AG04450 (cell line): ENCODE measurements at regions not wholly inside any gene's neighbourhood (a gene's known extent, or its start where the extent isn't known, plus 50 kb on each side); places are given as distances from the start of the nearest gene placed in this dataset.

Source experiments
- CTCF ChIA-PET: fragments of 300-600, 350-600 bp; formaldehyde crosslinking; extraction: SDS; loops from one replicate; lab custom pipeline; 2022; ENCODE audit warnings: antibody characterized with exemption, inconsistent platforms; lab: Charles Lee
- POLR2A ChIA-PET: fragments of 350-600 bp; formaldehyde crosslinking; extraction: SDS; loops from one replicate; lab custom pipeline; 2021; ENCODE audit warnings: antibody characterized with exemption, inconsistent platforms; lab: Yijun Ruan, JAX
- DNase-seq: peaks from one replicate; pipeline ENCODE4 v3.0.0-alpha.2; 2011; ENCODE audit warnings: low read depth, low spot score
- H3K27ac ChIP-seq: one replicate; pipeline ENCODE4 v1.5.1; 2012; ENCODE audit warnings: low read depth, low read length, control low read depth
- H3K27me3 ChIP-seq: one replicate; pipeline ENCODE4 v1.6.0; 2012; ENCODE audit warnings: low read length; ENCODE audit not compliant: control insufficient read depth, insufficient read depth
- H3K4me3 ChIP-seq: 2 replicates; pipeline ENCODE4 v1.5.1; 2011; ENCODE audit warnings: mild to moderate bottlenecking, low read depth, low read length, control low read depth
- H3K9me3 ChIP-seq: 2 replicates; pipeline ENCODE4 v1.5.1; 2012; ENCODE audit warnings: low read length; ENCODE audit not compliant: control insufficient read depth, insufficient read depth
- CTCF ChIP-seq: IDR thresholded peaks from 2 replicates; pipeline ENCODE4 v1.5.1; 2011; ENCODE audit warnings: low read depth, low read length, control low read depth, inconsistent platforms

GRCh38 chr6:78427386-78427785, 440.0 kb upstream of the IRAK1BP1 start:
- CTCF ChIA-PET = no interaction called here
- Histone ChIP-seq H3K4me3 (no peak overlapping the region), H3K9me3 (no peaks in the 10 kb centered on the region), H3K27ac (no peak overlapping the region), H3K27me3 (no peaks in the 10 kb centered on the region)
- POLR2A ChIA-PET = no interaction called here
- no peak for TF ChIP-seq CTCF
- no peak for DNase-seq

- CTCF ChIA-PET = no interaction called here
- no peak for DNase-seq
- Histone ChIP-seq H3K27ac (no peak overlapping the region), H3K4me3 (no peak overlapping the region), H3K27me3 (no peaks in the 10 kb centered on the region), H3K9me3 (no peaks in the 10 kb centered on the region)
- POLR2A ChIA-PET = no interaction called here
- TF ChIP-seq CTCF = no peak
Observed at GRCh38 chr6:78430521-78430920, 436.8 kb upstream of the IRAK1BP1 start.

- no peak for TF ChIP-seq CTCF
- ChIA-PET CTCF (interaction anchor here (0.5 to 3.3 kb wide), 3 partner anchors 14 to 375 kb away, joined by 3 to 13 read pairs (median 3); no protein-coding TSS in a partner anchor), POLR2A (no interaction called here)
- Histone ChIP-seq H3K9me3 (no peaks in the 10 kb centered on the region), H3K27ac (no peak overlapping the region), H3K27me3 (no peaks in the 10 kb centered on the region), H3K4me3 (no peak overlapping the region)
- no peak for DNase-seq
Observed at GRCh38 chr6:78435671-78436070, 431.7 kb upstream of the IRAK1BP1 start.

- H3K27ac ChIP-seq = no peak overlapping the region
- no peaks in the 10 kb centered on the region for H3K27me3 ChIP-seq
- TF ChIP-seq CTCF = peak; percentile 53
- peak; percentile 8 for DNase-seq
- no peak overlapping the region for H3K4me3 ChIP-seq
- no peaks in the 10 kb centered on the region for H3K9me3 ChIP-seq
- ChIA-PET CTCF (interaction anchor here (3.3 kb wide), 1 partner anchor 374 kb away, joined by 13 read pairs; no protein-coding TSS in a partner anchor), POLR2A (no interaction called here)
Observed at GRCh38 chr6:78436335-78436734, 431.0 kb upstream of the IRAK1BP1 start.

GRCh38 chr6:78438135-78438534, 429.2 kb upstream of the IRAK1BP1 start:
- H3K27me3 ChIP-seq = no peaks in the 10 kb centered on the region
- ChIA-PET POLR2A (no interaction called here), CTCF (interaction anchor here (3.3 kb wide), 1 partner anchor 372 kb away, joined by 13 read pairs; no protein-coding TSS in a partner anchor)
- H3K27ac ChIP-seq = no peak overlapping the region
- no peak for DNase-seq
- H3K9me3 ChIP-seq = no peaks in the 10 kb centered on the region
- TF ChIP-seq CTCF = no peak
- H3K4me3 ChIP-seq = no peak overlapping the region
